Gastroesophageal sphincter (tissue), 3 donors: ENCODE measurements at regions not wholly inside any gene's neighbourhood (a gene's known extent, or its start where the extent isn't known, plus 50 kb on each side); places are given as distances from the start of the nearest gene placed in this dataset.

Experiments used
- EP300 ChIP-seq: sonication (generic); formaldehyde crosslinking; IDR thresholded peaks from one replicate; pipeline ENCODE4 v1.6.1; 2017; ENCODE audit warnings: antibody characterized with exemption, mild to moderate bottlenecking
- POLR2A ChIP-seq, 2 donors: fragments of 450-650 bp; IDR thresholded peaks; one replicate each; pipeline ENCODE4 v1.6.1; 2017; ENCODE audit warnings: antibody characterized with exemption in 2 of 2, mild to moderate bottlenecking in 2 of 2, moderate library complexity in 1 of 2
- POLR2AphosphoS5 ChIP-seq: sonication (generic); formaldehyde crosslinking; IDR thresholded peaks from one replicate; pipeline ENCODE4 v1.6.1; 2017; ENCODE audit warnings: antibody characterized with exemption
- TF ChIP-seq, protein P1 (sequence below), 4 experiments: fragments of 200-600 bp in 2 of 4; fragments of 450-650 bp in 2 of 4; sonication (generic) in 1 of 4; IDR thresholded peaks; one replicate each; pipeline ENCODE4 v1.5.1; 2017 to 2019; ENCODE audit warnings: antibody characterized with exemption in 4 of 4, mild to moderate bottlenecking in 2 of 4, moderate library complexity in 2 of 4

DNA sequence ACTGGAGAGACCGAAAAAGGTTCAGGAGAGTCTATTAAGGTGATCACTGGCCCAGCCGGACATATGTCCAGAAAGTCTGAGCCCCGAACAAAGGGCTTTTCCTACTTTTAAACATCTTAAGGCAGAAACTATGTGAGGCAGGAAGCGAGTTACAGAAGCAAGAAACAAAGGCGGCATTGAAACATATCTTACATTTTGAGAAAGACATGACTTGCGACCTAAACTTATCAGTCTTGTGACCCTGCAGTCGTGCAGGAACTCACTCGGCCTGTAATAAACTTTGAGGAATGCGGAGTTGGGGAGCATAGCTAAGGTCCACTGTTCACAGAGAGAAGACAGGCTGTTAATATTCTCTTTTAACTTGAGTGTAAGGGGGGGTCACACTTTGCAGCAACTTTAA is 158.7 kb downstream of the TBX22 start:
- TF ChIP-seq, protein P1, sequence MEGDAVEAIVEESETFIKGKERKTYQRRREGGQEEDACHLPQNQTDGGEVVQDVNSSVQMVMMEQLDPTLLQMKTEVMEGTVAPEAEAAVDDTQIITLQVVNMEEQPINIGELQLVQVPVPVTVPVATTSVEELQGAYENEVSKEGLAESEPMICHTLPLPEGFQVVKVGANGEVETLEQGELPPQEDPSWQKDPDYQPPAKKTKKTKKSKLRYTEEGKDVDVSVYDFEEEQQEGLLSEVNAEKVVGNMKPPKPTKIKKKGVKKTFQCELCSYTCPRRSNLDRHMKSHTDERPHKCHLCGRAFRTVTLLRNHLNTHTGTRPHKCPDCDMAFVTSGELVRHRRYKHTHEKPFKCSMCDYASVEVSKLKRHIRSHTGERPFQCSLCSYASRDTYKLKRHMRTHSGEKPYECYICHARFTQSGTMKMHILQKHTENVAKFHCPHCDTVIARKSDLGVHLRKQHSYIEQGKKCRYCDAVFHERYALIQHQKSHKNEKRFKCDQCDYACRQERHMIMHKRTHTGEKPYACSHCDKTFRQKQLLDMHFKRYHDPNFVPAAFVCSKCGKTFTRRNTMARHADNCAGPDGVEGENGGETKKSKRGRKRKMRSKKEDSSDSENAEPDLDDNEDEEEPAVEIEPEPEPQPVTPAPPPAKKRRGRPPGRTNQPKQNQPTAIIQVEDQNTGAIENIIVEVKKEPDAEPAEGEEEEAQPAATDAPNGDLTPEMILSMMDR (IDR thresholded peaks at IDR 0.05), result no peak
- TF ChIP-seq POLR2A (IDR thresholded peaks at IDR 0.05), result no peak
- TF ChIP-seq EP300, result no peak
- no peak for TF ChIP-seq POLR2AphosphoS5
